GM18505 (cell line): ENCODE measurements at regions not wholly inside any gene's neighbourhood (a gene's known extent, or its start where the extent isn't known, plus 50 kb on each side); places are given as distances from the start of the nearest gene placed in this dataset.
"Not testable (repeated sequence)": the region's sequence is repeated elsewhere in the genome, so short reads cannot be mapped to it uniquely, and the experiment has no call there.

Experiments
- ATAC-seq: cut with Tn5 transposase; IDR thresholded peaks from one replicate; pipeline ENCODE4 v1.9.1; 2021; ENCODE audit not compliant: unreplicated experiment
- POLR2A ChIP-seq: IDR thresholded peaks from 4 replicates; pipeline ENCODE4 v1.6.1; 2011; ENCODE audit warnings: borderline replicate concordance; ENCODE audit not compliant: insufficient read depth, insufficient read length; ENCODE audit errors: extremely low read depth

- ATAC-seq: no peak
- no peak for TF ChIP-seq POLR2A
These were observed 52.1 kb downstream of the PWWP3B start for GRCh38 chrX:106220177-106220576.

GRCh38 chrX:106243376-106243775, 75.3 kb downstream of the PWWP3B start:
- ATAC-seq: no peak
- no peak for TF ChIP-seq POLR2A

- no peak for TF ChIP-seq POLR2A
- no peak for ATAC-seq
These were observed 78.4 kb downstream of the PWWP3B start for GRCh38 chrX:106246511-106246910.

- no peak for TF ChIP-seq POLR2A
- no peak for ATAC-seq
These were observed 79.1 kb downstream of the PWWP3B start for GRCh38 chrX:106247162-106247561.

- no peak for TF ChIP-seq POLR2A
- ATAC-seq: no peak
These were observed 81.7 kb downstream of the PWWP3B start for GRCh38 chrX:106249706-106250379.

- no peak for ATAC-seq
- no peak for TF ChIP-seq POLR2A
These were observed 95.7 kb downstream of the PWWP3B start for GRCh38 chrX:106263817-106264216.

GRCh38 chrX:106273947-106274587, 106.0 kb downstream of the PWWP3B start:
- not testable (repeated sequence) for ATAC-seq

- ATAC-seq: not testable (repeated sequence)
These were observed 107.1 kb downstream of the PWWP3B start for GRCh38 chrX:106275172-106275571.

GRCh38 chrX:106278951-106279350, 110.8 kb downstream of the PWWP3B start:
- no peak for ATAC-seq
- TF ChIP-seq POLR2A: no peak

GRCh38 chrX:106281383-106281782, 113.3 kb downstream of the PWWP3B start:
- TF ChIP-seq POLR2A: no peak
- no peak for ATAC-seq

GRCh38 chrX:106283841-106284240, 115.7 kb downstream of the PWWP3B start:
- ATAC-seq: no peak
- TF ChIP-seq POLR2A: no peak

- ATAC-seq: no peak
- TF ChIP-seq POLR2A: no peak
These were observed 116.4 kb downstream of the PWWP3B start for GRCh38 chrX:106284431-106285025.

- TF ChIP-seq POLR2A: no peak
- ATAC-seq: no peak
These were observed 118.0 kb downstream of the PWWP3B start for GRCh38 chrX:106286053-106286650.

GRCh38 chrX:106290778-106291177, 122.7 kb downstream of the PWWP3B start:
- not testable (repeated sequence) for ATAC-seq

GRCh38 chrX:106291779-106292390, 123.8 kb downstream of the PWWP3B start:
- ATAC-seq: not testable (repeated sequence)
